WERI-Rb-1 (cell line): ENCODE measurements at regions not wholly inside any gene's neighbourhood (a gene's known extent, or its start where the extent isn't known, plus 50 kb on each side); places are given as distances from the start of the nearest gene placed in this dataset.
A peak's percentile ranks its signal among the peaks of the same experiment; 100 is the strongest.

Experiments used
- DNase-seq: peaks from one replicate; pipeline ENCODE4 v3.0.0-alpha.2; 2020
- H3K27ac ChIP-seq: fragments of 250-450 bp; sonication (Bioruptor Pico); 2 replicates; pipeline ENCODE4 v1.5.1; 2020; ENCODE audit warnings: mild to moderate bottlenecking, moderate library complexity
- H3K27me3 ChIP-seq: fragments of 250-450 bp; sonication (Bioruptor Pico); 2 replicates; pipeline ENCODE4 v1.5.1; 2021; ENCODE audit warnings: mild to moderate bottlenecking, low read depth, moderate library complexity; ENCODE audit not compliant: insufficient read depth, severe bottlenecking
- H3K36me3 ChIP-seq: fragments of 250-450 bp; sonication (Bioruptor Pico); 2 replicates; pipeline ENCODE4 v1.5.1; 2020; ENCODE audit warnings: mild to moderate bottlenecking, moderate library complexity
- H3K4me3 ChIP-seq: 2 replicates; pipeline ENCODE4 v1.5.1; 2011; ENCODE audit warnings: low read depth, mild to moderate bottlenecking, control low read depth, low read length
- H3K9me3 ChIP-seq: fragments of 250-450 bp; sonication (Bioruptor Pico); 2 replicates; pipeline ENCODE4 v1.5.1; 2021; ENCODE audit warnings: mild to moderate bottlenecking, moderate library complexity; ENCODE audit not compliant: severe bottlenecking
- CTCF ChIP-seq: IDR thresholded peaks from 2 replicates; pipeline ENCODE4 v1.5.1; 2011; ENCODE audit warnings: low read depth, mild to moderate bottlenecking, control low read depth, inconsistent platforms, low read length

GRCh38 chr2:153195342-153195741 lies 283.2 kb downstream of the RPRM start:
- no peaks in the 10 kb centered on the region for H3K9me3 ChIP-seq
- H3K36me3 ChIP-seq, result no peaks in the 10 kb centered on the region
- DNase-seq, result no peak
- H3K27ac ChIP-seq, result no peak overlapping the region
- H3K27me3 ChIP-seq, result no peaks in the 10 kb centered on the region
- no peak overlapping the region for H3K4me3 ChIP-seq
- TF ChIP-seq CTCF, result no peak

- Histone ChIP-seq H3K4me3 (no peak overlapping the region), H3K9me3 (no peaks in the 10 kb centered on the region), H3K36me3 (no peaks in the 10 kb centered on the region), H3K27ac (no peak overlapping the region), H3K27me3 (no peaks in the 10 kb centered on the region)
- TF ChIP-seq CTCF, result no peak
- DNase-seq, result no peak
Observed at GRCh38 chr2:153189091-153189888, 289.3 kb downstream of the RPRM start.

GRCh38 chr2:153179808-153180207 lies 298.8 kb downstream of the RPRM start:
- H3K27ac ChIP-seq, result no peak overlapping the region
- DNase-seq, result no peak
- no peaks in the 10 kb centered on the region for H3K9me3 ChIP-seq
- no peaks in the 10 kb centered on the region for H3K36me3 ChIP-seq
- H3K27me3 ChIP-seq, result no peaks in the 10 kb centered on the region
- TF ChIP-seq CTCF, result no peak
- H3K4me3 ChIP-seq, result no peak overlapping the region

GRCh38 chr2:153169609-153170008 lies 309.0 kb downstream of the RPRM start:
- H3K9me3 ChIP-seq, result no peaks in the 10 kb centered on the region
- DNase-seq, result no peak
- H3K36me3 ChIP-seq, result no peaks in the 10 kb centered on the region
- H3K27ac ChIP-seq, result no peak overlapping the region
- no peaks in the 10 kb centered on the region for H3K27me3 ChIP-seq
- H3K4me3 ChIP-seq, result no peak overlapping the region
- no peak for TF ChIP-seq CTCF

- H3K36me3 ChIP-seq, result no peaks in the 10 kb centered on the region
- DNase-seq, result no peak
- H3K27me3 ChIP-seq, result no peaks in the 10 kb centered on the region
- no peak for TF ChIP-seq CTCF
- H3K27ac ChIP-seq, result no peak overlapping the region
- no peak overlapping the region for H3K4me3 ChIP-seq
- no peaks in the 10 kb centered on the region for H3K9me3 ChIP-seq
Observed at GRCh38 chr2:153165021-153165420, 313.5 kb downstream of the RPRM start.

- no peaks in the 10 kb centered on the region for H3K36me3 ChIP-seq
- peak; percentile 38 for DNase-seq
- H3K9me3 ChIP-seq, result no peaks in the 10 kb centered on the region
- no peak overlapping the region for H3K27ac ChIP-seq
- H3K4me3 ChIP-seq, result no peak overlapping the region
- H3K27me3 ChIP-seq, result no peaks in the 10 kb centered on the region
- TF ChIP-seq CTCF, result peak; percentile 54
Observed at GRCh38 chr2:153163055-153163454, 315.5 kb downstream of the RPRM start.
